Stimulated activated CD8-positive, alpha-beta memory T cell treated with anti-CD3 and anti-CD28 coated beads, Interleukin-4, amount 100 ng/mL, for 24 hours (primary cell): ENCODE measurements at regions not wholly inside any gene's neighbourhood (a gene's known extent, or its start where the extent isn't known, plus 50 kb on each side); places are given as distances from the start of the nearest gene placed in this dataset.
"Not testable (repeated sequence)": the region's sequence is repeated elsewhere in the genome, so short reads cannot be mapped to it uniquely, and the experiment has no call there.

Source experiments
- DNase-seq: peaks from one replicate; pipeline ENCODE4 v3.0.0-alpha.2; 2020; ENCODE audit warnings: low read depth

GRCh38 chr6:115798229-115798628 is 262.5 kb downstream of the FRK start:
- DNase-seq = no peak

GRCh38 chr6:115796829-115797228 is 263.9 kb downstream of the FRK start:
- no peak for DNase-seq

GRCh38 chr6:115796061-115796460 is 264.6 kb downstream of the FRK start:
- DNase-seq = no peak

GRCh38 chr6:115783402-115784061 is 277.2 kb downstream of the FRK start:
- no peak for DNase-seq

- no peak for DNase-seq
These were observed 278.1 kb downstream of the FRK start for GRCh38 chr6:115782612-115783011.

- no peak for DNase-seq
These were observed 286.9 kb downstream of the FRK start for GRCh38 chr6:115773741-115774140.

GRCh38 chr6:115770851-115771250 is 289.8 kb downstream of the FRK start:
- no peak for DNase-seq

- DNase-seq = no peak
These were observed 292.2 kb downstream of the FRK start for GRCh38 chr6:115768500-115768899.

- DNase-seq = no peak
These were observed 292.8 kb downstream of the FRK start for GRCh38 chr6:115767931-115768330.

- no peak for DNase-seq
These were observed 293.8 kb downstream of the FRK start for GRCh38 chr6:115766745-115767462.

GRCh38 chr6:115765966-115766365 is 294.7 kb downstream of the FRK start:
- DNase-seq = no peak

GRCh38 chr6:115759051-115759450 is 301.6 kb downstream of the FRK start:
- DNase-seq = no peak

- DNase-seq = no peak
These were observed 307.2 kb downstream of the FRK start for GRCh38 chr6:115753446-115753845.

GRCh38 chr6:115750946-115751345 is 309.7 kb downstream of the FRK start:
- no peak for DNase-seq

GRCh38 chr6:115750292-115750691 is 310.4 kb downstream of the FRK start:
- no peak for DNase-seq

GRCh38 chr6:115747719-115748118 is 313.0 kb downstream of the FRK start:
- DNase-seq = no peak

- not testable (repeated sequence) for DNase-seq
These were observed 314.1 kb downstream of the FRK start for GRCh38 chr6:115746583-115746982.

- no peak for DNase-seq
These were observed 319.8 kb downstream of the FRK start for GRCh38 chr6:115740907-115741306.

GRCh38 chr6:115735610-115736009 is 325.1 kb downstream of the FRK start:
- DNase-seq = no peak

- DNase-seq = no peak
These were observed 327.3 kb downstream of the FRK start for GRCh38 chr6:115733426-115733825.

GRCh38 chr6:115729036-115729435 is 331.7 kb downstream of the FRK start:
- DNase-seq = no peak

GRCh38 chr6:115728171-115728570 is 332.5 kb downstream of the FRK start:
- DNase-seq = no peak

- no peak for DNase-seq
These were observed 339.1 kb downstream of the FRK start for GRCh38 chr6:115721564-115721963.

- DNase-seq = no peak
These were observed 339.8 kb downstream of the FRK start for GRCh38 chr6:115720900-115721299.
